G401 (cell line): ENCODE measurements at regions not wholly inside any gene's neighbourhood (a gene's known extent, or its start where the extent isn't known, plus 50 kb on each side); places are given as distances from the start of the nearest gene placed in this dataset.

Experiments
- DNase-seq: peaks from one replicate; pipeline ENCODE4 v3.0.0-alpha.2; 2015; ENCODE audit warnings: low spot score
- in situ Hi-C: cut with HindIII; loops from 2 replicates; pipeline ENCODE4 v1.10.0; 2016; ENCODE audit warnings: low sequenced_read_pairs, mixed read lengths

- no peak for DNase-seq
- in situ Hi-C loops, result no loop called here
Measured at GRCh38 chr2:15881120-15881433, 59.3 kb upstream of the MYCN start.

- DNase-seq, result no peak
- in situ Hi-C loops, result no loop called here
Measured at GRCh38 chr2:15881676-15882075, 58.7 kb upstream of the MYCN start.

DNA sequence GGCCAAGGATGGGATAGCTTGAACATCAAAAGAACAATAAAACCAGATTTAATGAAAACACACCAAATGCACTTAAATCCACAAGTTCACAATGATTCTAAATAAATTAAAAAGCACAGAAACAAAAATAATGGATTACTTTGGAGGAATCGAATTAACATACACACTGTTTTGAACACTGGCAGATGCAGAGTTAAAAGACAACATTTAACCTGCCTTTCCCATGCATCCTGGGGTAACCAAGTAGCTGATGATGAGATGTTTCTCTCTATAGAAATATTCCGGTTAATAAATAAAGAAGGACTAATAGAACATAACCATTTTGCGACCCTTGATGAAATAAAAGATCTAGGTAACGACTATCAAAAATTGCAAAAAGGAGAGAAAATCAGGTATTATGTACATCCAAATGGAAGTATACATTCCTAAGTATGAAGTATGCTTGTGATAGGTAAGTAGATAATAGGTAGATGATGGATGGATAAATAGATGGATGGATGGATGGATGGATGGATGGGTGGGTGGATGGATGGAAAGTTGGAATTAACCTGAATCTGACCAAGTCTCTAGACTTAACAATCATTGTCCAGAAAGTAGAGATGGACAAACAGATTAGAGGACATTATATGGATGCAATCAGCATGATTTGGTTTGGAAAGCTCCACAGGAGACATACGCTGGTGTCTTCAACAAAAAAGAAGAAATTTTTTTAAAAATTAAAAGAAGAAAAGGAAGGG lies 57.4 kb upstream of the MYCN start:
- DNase-seq, result no peak
- in situ Hi-C loops, result no loop called here

GRCh38 chr2:15883684-15884083 lies 56.7 kb upstream of the MYCN start:
- DNase-seq, result no peak
- in situ Hi-C loops, result no loop called here

DNA sequence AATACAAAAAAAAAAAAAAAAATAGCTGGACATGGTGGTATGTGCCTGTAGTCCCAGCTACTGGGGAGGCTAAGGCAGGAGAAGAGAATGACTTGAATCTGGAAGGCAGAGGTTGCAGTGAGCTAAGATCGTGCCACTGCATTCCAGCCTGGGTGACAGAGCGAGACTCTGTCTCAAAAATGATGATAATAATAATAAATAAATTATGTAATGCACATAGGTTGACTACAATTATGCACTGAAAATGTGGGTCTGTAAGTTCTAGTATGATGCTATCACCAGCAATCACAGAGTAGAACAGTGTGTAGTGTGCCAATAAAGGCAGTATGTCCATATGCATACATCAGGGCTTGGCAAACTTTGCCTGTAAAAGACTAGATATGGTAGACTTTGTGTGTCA lies 55.6 kb upstream of the MYCN start:
- DNase-seq, result no peak
- in situ Hi-C loops, result no loop called here

DNA sequence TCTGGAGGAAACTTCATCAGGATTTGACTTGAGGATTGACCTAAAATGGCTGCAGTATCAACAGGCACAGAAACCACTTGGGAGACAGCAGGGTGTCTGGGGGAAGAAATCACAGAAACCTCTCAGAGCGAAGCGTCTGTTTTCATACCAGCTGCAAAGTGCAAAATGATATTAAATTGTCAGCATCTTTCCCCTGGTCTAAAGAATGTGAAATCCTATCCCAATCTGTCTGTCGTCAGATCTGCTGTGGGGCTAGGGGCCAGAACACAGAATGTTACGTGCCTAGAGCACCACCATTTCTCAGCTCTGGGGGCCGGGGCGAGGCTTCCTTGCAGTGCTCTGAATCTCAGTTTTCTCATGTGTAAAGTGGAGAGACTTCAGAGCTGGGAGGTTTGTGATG lies 54.1 kb upstream of the MYCN start:
- DNase-seq, result no peak
- in situ Hi-C loops, result no loop called here

GRCh38 chr2:15889442-15890123 lies 50.8 kb upstream of the MYCN start:
- no peak for DNase-seq
- in situ Hi-C loops, result no loop called here

DNA sequence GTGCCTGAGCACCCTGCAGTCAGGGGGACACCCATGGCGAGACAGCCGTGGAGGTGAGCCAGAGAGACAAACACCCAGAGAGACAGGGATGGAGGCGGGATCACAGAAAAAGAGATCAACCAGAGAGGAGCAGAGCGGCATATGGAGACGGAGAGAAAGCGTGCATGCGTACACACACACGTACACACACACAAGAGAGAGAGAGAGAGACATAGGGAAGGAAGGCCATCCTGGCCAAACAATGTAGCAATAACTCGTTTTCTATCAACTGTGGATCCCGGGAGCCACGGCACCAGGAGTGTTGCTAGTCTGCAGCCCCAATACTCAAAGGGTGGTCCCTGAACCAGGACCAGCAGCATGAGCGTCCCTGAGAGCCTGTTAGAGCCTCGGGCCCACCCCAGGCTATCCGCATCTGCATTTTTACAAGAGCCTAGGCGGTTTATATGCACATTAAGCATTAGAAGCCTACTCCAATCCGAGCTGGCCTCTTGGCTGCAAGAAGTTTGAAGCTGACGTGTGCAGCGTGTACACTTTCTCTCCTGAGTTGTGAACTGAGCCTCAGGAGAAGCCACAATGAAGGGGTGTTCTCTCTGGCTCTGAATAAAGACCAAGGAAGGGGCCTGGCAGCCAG lies 50.1 kb upstream of the MYCN start:
- in situ Hi-C loops, result no loop called here
- no peak for DNase-seq
